Transverse colon (tissue), 4 donors: ENCODE measurements at regions not wholly inside any gene's neighbourhood (a gene's known extent, or its start where the extent isn't known, plus 50 kb on each side); places are given as distances from the start of the nearest gene placed in this dataset.

Source experiments
- DNase-seq: peaks from one replicate; pipeline ENCODE4 v3.0.0-alpha.2; 2019
- H3K27ac ChIP-seq, 4 donors: fragments of 200-600 bp; sonication (generic); 2 replicates each; pipeline ENCODE4 v1.5.1; 2016 to 2018; ENCODE audit warnings: inconsistent platforms in 4 of 4
- H3K27me3 ChIP-seq: fragments of 200-600 bp; sonication (generic); 2 replicates; pipeline ENCODE4 v1.5.1; 2017; ENCODE audit warnings: inconsistent platforms
- H3K36me3 ChIP-seq, 4 donors: fragments of 200-600 bp; sonication (generic); 2 replicates each; pipeline ENCODE4 v1.5.1; 2017 to 2019; ENCODE audit warnings: inconsistent platforms in 4 of 4
- H3K4me1 ChIP-seq, 4 donors: fragments of 200-600 bp; sonication (generic); 2 replicates each; pipeline ENCODE4 v1.5.1; 2017 to 2020; ENCODE audit warnings: inconsistent platforms in 4 of 4
- H3K4me3 ChIP-seq, 4 donors: fragments of 200-600 bp; sonication (generic); 1 replicate in 1 of 4; 2 replicates in 3 of 4; pipeline versions ENCODE4 v1.5.1 to v1.6.1; 2017 to 2019; ENCODE audit warnings: inconsistent platforms in 4 of 4
- H3K9me3 ChIP-seq, 2 donors: fragments of 200-600 bp; sonication (generic); 2 replicates each; pipeline ENCODE4 v1.5.1; 2017 to 2019; ENCODE audit warnings: inconsistent platforms in 2 of 2
- EP300 ChIP-seq: sonication (generic); formaldehyde crosslinking; IDR thresholded peaks from one replicate; pipeline ENCODE4 v1.6.1; 2017; ENCODE audit warnings: antibody characterized with exemption, low read depth
- POLR2A ChIP-seq: fragments of 450-650 bp; IDR thresholded peaks from one replicate; pipeline ENCODE4 v1.6.1; 2016; ENCODE audit warnings: antibody characterized with exemption, mild to moderate bottlenecking, moderate library complexity
- POLR2AphosphoS5 ChIP-seq, 3 donors: sonication (generic); formaldehyde crosslinking; IDR thresholded peaks; one replicate each; pipeline ENCODE4 v1.6.1; 2016; ENCODE audit warnings: antibody characterized with exemption in 3 of 3
- WGBS, 2 donors: methylation state at CpG; one replicate each; pipeline ENCODE4 v1.1.5; 2018; ENCODE audit warnings: low coverage in 1 of 2; 5-methylcytosine and 5-hydroxymethylcytosine counted together
- in situ Hi-C, 4 donors: fragments of 200-750 bp; cut with MboI; loops; one replicate each; pipeline versions ENCODE4 v1.15.0 to v1.15.1; 2017; ENCODE audit warnings: low sequenced_read_pairs in 3 of 4, low pct_ligation_motif_present in 1 of 4, low pct_unique_long_range_greater_than_20kb in 1 of 4
- intact Hi-C: fragments of 100-400 bp; cut with DNase I; formaldehyde crosslinking; loops from one replicate; pipeline ENCODE4 v1.15.1; 2023; ENCODE audit warnings: low total_unique reads
- TF ChIP-seq, protein P1 (sequence below), 5 experiments: fragments of 200-600 bp in 3 of 5; fragments of 450-650 bp in 2 of 5; sonication (generic) in 3 of 5; IDR thresholded peaks; 1 replicate in 2 of 5; 2 replicates in 3 of 5; pipeline ENCODE4 v1.5.1; 2016 to 2017; ENCODE audit warnings: antibody characterized with exemption in 5 of 5, inconsistent platforms in 3 of 5, mild to moderate bottlenecking in 2 of 5, moderate library complexity in 1 of 5

- intact Hi-C loops, result no loop called here
- no peak overlapping the region for H3K4me3 ChIP-seq
- 34 to 36% methylated on average over 2 of the region's 2 CpGs for WGBS, 2 donors
- in situ Hi-C loops, result no loop called here
- peak overlapping the region in 3 of 4 donors; percentile 11 to 40 (median 37) for H3K27ac ChIP-seq
- H3K36me3 ChIP-seq, result no peaks in the 10 kb centered on the region
- no peaks in the 10 kb centered on the region for H3K27me3 ChIP-seq
- DNase-seq, result no peak
- TF ChIP-seq POLR2AphosphoS5 (IDR thresholded peaks at IDR 0.05) (no peak), POLR2A (no peak), EP300 (no peak)
- TF ChIP-seq, protein P1, sequence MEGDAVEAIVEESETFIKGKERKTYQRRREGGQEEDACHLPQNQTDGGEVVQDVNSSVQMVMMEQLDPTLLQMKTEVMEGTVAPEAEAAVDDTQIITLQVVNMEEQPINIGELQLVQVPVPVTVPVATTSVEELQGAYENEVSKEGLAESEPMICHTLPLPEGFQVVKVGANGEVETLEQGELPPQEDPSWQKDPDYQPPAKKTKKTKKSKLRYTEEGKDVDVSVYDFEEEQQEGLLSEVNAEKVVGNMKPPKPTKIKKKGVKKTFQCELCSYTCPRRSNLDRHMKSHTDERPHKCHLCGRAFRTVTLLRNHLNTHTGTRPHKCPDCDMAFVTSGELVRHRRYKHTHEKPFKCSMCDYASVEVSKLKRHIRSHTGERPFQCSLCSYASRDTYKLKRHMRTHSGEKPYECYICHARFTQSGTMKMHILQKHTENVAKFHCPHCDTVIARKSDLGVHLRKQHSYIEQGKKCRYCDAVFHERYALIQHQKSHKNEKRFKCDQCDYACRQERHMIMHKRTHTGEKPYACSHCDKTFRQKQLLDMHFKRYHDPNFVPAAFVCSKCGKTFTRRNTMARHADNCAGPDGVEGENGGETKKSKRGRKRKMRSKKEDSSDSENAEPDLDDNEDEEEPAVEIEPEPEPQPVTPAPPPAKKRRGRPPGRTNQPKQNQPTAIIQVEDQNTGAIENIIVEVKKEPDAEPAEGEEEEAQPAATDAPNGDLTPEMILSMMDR (IDR thresholded peaks at IDR 0.05), result no peak
- H3K9me3 ChIP-seq, result no peaks in the 10 kb centered on the region
- peaks cover 0 to 11% (median 3%) of the 10 kb centered on the region in 4 donors for H3K4me1 ChIP-seq
Observed at GRCh38 chr6:114446342-114446741, 103.5 kb upstream of the HS3ST5 start.

DNA sequence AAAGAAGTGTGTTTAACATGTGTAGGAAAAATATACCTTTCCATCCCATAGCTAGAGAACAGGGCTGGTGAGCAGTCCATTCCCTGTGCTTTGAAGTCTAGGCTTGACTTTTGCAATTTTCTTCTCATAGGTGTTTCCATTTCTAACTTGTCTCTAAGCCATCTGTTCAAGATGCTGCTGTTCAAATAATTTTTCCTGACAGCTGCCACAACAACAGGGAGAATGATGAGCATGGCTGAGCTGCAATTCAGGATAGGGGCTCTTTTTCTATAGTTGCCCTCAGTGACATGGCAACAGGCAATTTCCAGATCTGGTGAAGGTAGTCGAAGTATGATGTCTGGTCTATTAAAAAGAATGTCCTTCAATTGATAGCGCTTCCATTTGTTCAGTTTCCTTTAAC, 103.0 kb upstream of the HS3ST5 start:
- H3K27me3 ChIP-seq, result no peaks in the 10 kb centered on the region
- peaks cover 0 to 11% (median 3%) of the 10 kb centered on the region in 4 donors for H3K4me1 ChIP-seq
- no peak overlapping the region for H3K4me3 ChIP-seq
- no peaks in the 10 kb centered on the region for H3K9me3 ChIP-seq
- 56 to 77% methylated on average over 2 of the region's 2 CpGs for WGBS, 2 donors
- peak overlapping the region in 1 of 4 donors; percentile 40 for H3K27ac ChIP-seq
- TF ChIP-seq POLR2AphosphoS5 (IDR thresholded peaks at IDR 0.05) (no peak), EP300 (no peak), POLR2A (no peak)
- TF ChIP-seq, protein P1 (IDR thresholded peaks at IDR 0.05), result no peak
- no peak for DNase-seq
- in situ Hi-C loops (no loop called here), intact Hi-C loops (no loop called here)
- H3K36me3 ChIP-seq, result no peaks in the 10 kb centered on the region

DNA sequence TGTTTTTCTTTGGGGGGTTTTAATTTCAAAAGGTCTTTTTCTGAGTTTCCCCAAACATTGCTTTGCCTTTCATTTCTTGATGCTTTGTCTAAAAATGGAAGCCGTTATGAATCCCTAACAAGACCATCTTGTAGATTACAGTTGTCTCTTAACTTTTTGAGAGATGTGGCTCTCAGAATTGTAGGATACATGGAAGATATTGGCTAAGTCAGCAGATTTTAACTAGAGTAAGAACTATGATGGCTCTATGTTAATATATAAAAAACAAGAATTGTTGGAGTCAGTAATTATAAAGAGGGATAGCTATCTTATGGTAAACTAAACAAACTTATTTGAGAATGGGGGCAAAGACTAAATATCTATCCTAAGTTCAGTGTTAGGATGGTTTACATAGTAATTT, 96.6 kb upstream of the HS3ST5 start:
- in situ Hi-C loops, result no loop called here
- Histone ChIP-seq H3K9me3 (no peaks in the 10 kb centered on the region), H3K36me3 (no peaks in the 10 kb centered on the region), H3K4me3 (no peak overlapping the region), H3K4me1 (no peaks in the 10 kb centered on the region), H3K27me3 (no peaks in the 10 kb centered on the region), H3K27ac (no peak overlapping the region)
- intact Hi-C loops, result no loop called here
- WGBS, 2 donors, result 83 to 89% methylated on average over 1 of the region's 1 CpG
- no peak for DNase-seq
- TF ChIP-seq EP300, result no peak
- no peak for TF ChIP-seq POLR2A
- TF ChIP-seq, protein P1 (IDR thresholded peaks at IDR 0.05), result no peak
- no peak for TF ChIP-seq POLR2AphosphoS5 (IDR thresholded peaks at IDR 0.05)

- 70 to 73% methylated on average over 1 of the region's 1 CpG for WGBS, 2 donors
- no peak overlapping the region for H3K27ac ChIP-seq
- TF ChIP-seq EP300, result no peak
- no peak for TF ChIP-seq POLR2A
- TF ChIP-seq, protein P1 (IDR thresholded peaks at IDR 0.05), result no peak
- no peak for TF ChIP-seq POLR2AphosphoS5 (IDR thresholded peaks at IDR 0.05)
- no peaks in the 10 kb centered on the region for H3K4me1 ChIP-seq
- no peak overlapping the region for H3K4me3 ChIP-seq
- H3K36me3 ChIP-seq, result no peaks in the 10 kb centered on the region
- DNase-seq, result no peak
- no peaks in the 10 kb centered on the region for H3K9me3 ChIP-seq
- intact Hi-C loops, result no loop called here
- in situ Hi-C loops, result no loop called here
- no peaks in the 10 kb centered on the region for H3K27me3 ChIP-seq
Observed at GRCh38 chr6:114437235-114437634, 94.4 kb upstream of the HS3ST5 start.
